GM21529 (cell line): ENCODE measurements at regions not wholly inside any gene's neighbourhood (a gene's known extent, or its start where the extent isn't known, plus 50 kb on each side); places are given as distances from the start of the nearest gene placed in this dataset.

Source experiments
- ATAC-seq: cut with Tn5 transposase; IDR thresholded peaks from one replicate; pipeline ENCODE4 v1.9.1; 2021; ENCODE audit not compliant: unreplicated experiment

- ATAC-seq = no peak
These were observed 301.3 kb upstream of the NFE2L3 start for GRCh38 chr7:25850735-25851134.

GRCh38 chr7:25851332-25852210, 300.4 kb upstream of the NFE2L3 start:
- peak; percentile 60 for ATAC-seq

- ATAC-seq = no peak
These were observed 299.6 kb upstream of the NFE2L3 start for GRCh38 chr7:25852211-25852938.

- no peak for ATAC-seq
These were observed 299.1 kb upstream of the NFE2L3 start for GRCh38 chr7:25852939-25853271.

GRCh38 chr7:25853314-25853713, 298.7 kb upstream of the NFE2L3 start:
- ATAC-seq = no peak

GRCh38 chr7:25854059-25854458, 297.9 kb upstream of the NFE2L3 start:
- no peak for ATAC-seq

GRCh38 chr7:25854608-25855497, 297.1 kb upstream of the NFE2L3 start:
- peak; percentile 39 for ATAC-seq

- ATAC-seq = no peak
These were observed 295.9 kb upstream of the NFE2L3 start for GRCh38 chr7:25855854-25856782.

GRCh38 chr7:25857376-25858067, 294.5 kb upstream of the NFE2L3 start:
- no peak for ATAC-seq

GRCh38 chr7:25858200-25858524, 293.8 kb upstream of the NFE2L3 start:
- ATAC-seq = no peak

- ATAC-seq = no peak
These were observed 293.2 kb upstream of the NFE2L3 start for GRCh38 chr7:25858525-25859411.

- no peak for ATAC-seq
These were observed 292.4 kb upstream of the NFE2L3 start for GRCh38 chr7:25859412-25860274.

- no peak for ATAC-seq
These were observed 291.5 kb upstream of the NFE2L3 start for GRCh38 chr7:25860275-25861163.

GRCh38 chr7:25861164-25861496, 290.9 kb upstream of the NFE2L3 start:
- no peak for ATAC-seq

- no peak for ATAC-seq
These were observed 290.3 kb upstream of the NFE2L3 start for GRCh38 chr7:25861601-25862260.

- ATAC-seq = peak; percentile 87
These were observed 289.6 kb upstream of the NFE2L3 start for GRCh38 chr7:25862261-25863004.
